Mammary epithelial cell (primary cell): ENCODE measurements at regions not wholly inside any gene's neighbourhood (a gene's known extent, or its start where the extent isn't known, plus 50 kb on each side); places are given as distances from the start of the nearest gene placed in this dataset.

Experiments
- CTCF ChIP-seq, 2 donors: IDR thresholded peaks in 1 of 2; conservative IDR thresholded peaks in 1 of 2; 2 replicates each; pipeline ENCODE4 v1.5.1; 2011 to 2012; ENCODE audit warnings: inconsistent platforms in 2 of 2, low read length in 2 of 2, mild to moderate bottlenecking in 2 of 2, control low read depth in 1 of 2, low read depth in 1 of 2; ENCODE audit not compliant: insufficient read depth in 1 of 2; ENCODE audit errors: extremely low read depth in 1 of 2
- EZH2 ChIP-seq: IDR thresholded peaks from 2 replicates; pipeline ENCODE4 v1.6.1; 2012; ENCODE audit warnings: low read length, inconsistent platforms, borderline replicate concordance

- TF ChIP-seq CTCF (conservative IDR thresholded peaks at IDR 0.05 in 1 of 2, IDR thresholded peaks at IDR 0.05 in 1 of 2; ENCODE audit: extremely low read depth in 1 of 2, insufficient read depth in 1 of 2, low read depth in 1 of 2, low read length in 2 of 2) (no peak), EZH2 (no peak)
Observed at GRCh38 chr17:77306048-77306789, 165.4 kb downstream of the SEC14L1 start.
